ENCODE measurements at regions not wholly inside any gene's neighbourhood (a gene's known extent, or its start where the extent isn't known, plus 50 kb on each side); places are given as distances from the start of the nearest gene placed in this dataset.

GRCh38 chr13:89554801-89555200 lies 1792.7 kb upstream of the MIR17HG start:
- TF ChIP-seq CTCF (IDR thresholded peaks at IDR 0.05), result no peak
- no peak for TF ChIP-seq POLR2A (IDR thresholded peaks at IDR 0.05)
